Activated CD4-positive, alpha-beta T cell treated with anti-CD3 and anti-CD28 coated beads for 48 hours (primary cell): ENCODE measurements at regions not wholly inside any gene's neighbourhood (a gene's known extent, or its start where the extent isn't known, plus 50 kb on each side); places are given as distances from the start of the nearest gene placed in this dataset.

Experiments
- DNase-seq: peaks from one replicate; pipeline ENCODE4 v3.0.0-alpha.2; 2020

GRCh38 chr12:67797753-67798152 is 149.2 kb downstream of the DYRK2 start:
- DNase-seq: no peak

GRCh38 chr12:67798768-67799167 is 150.2 kb downstream of the DYRK2 start:
- no peak for DNase-seq

- no peak for DNase-seq
Observed at GRCh38 chr12:67802731-67803130, 154.2 kb downstream of the DYRK2 start.

GRCh38 chr12:67803278-67803993 is 154.9 kb downstream of the DYRK2 start:
- no peak for DNase-seq

- peak; percentile 69 for DNase-seq
Observed at GRCh38 chr12:67804168-67804567, 155.6 kb downstream of the DYRK2 start.

GRCh38 chr12:67807814-67808213 is 159.3 kb downstream of the DYRK2 start:
- no peak for DNase-seq

- DNase-seq: no peak
Observed at GRCh38 chr12:67810166-67810565, 161.6 kb downstream of the DYRK2 start.

- DNase-seq: no peak
Observed at GRCh38 chr12:67811437-67812361, 163.2 kb downstream of the DYRK2 start.

GRCh38 chr12:67813456-67813904 is 164.9 kb downstream of the DYRK2 start:
- no peak for DNase-seq

- DNase-seq: no peak
Observed at GRCh38 chr12:67816269-67816668, 167.7 kb downstream of the DYRK2 start.

GRCh38 chr12:67818459-67818903 is 169.9 kb downstream of the DYRK2 start:
- DNase-seq: no peak

GRCh38 chr12:67819902-67820301 is 169.3 kb upstream of the IFNG-AS1 start:
- DNase-seq: no peak

GRCh38 chr12:67820694-67821093 is 168.6 kb upstream of the IFNG-AS1 start:
- no peak for DNase-seq

GRCh38 chr12:67822826-67823225 is 166.4 kb upstream of the IFNG-AS1 start:
- DNase-seq: no peak

GRCh38 chr12:67826148-67826547 is 163.1 kb upstream of the IFNG-AS1 start:
- no peak for DNase-seq

- DNase-seq: no peak
Observed at GRCh38 chr12:67826946-67827720, 162.1 kb upstream of the IFNG-AS1 start.

GRCh38 chr12:67827820-67828383 is 161.3 kb upstream of the IFNG-AS1 start:
- peak; percentile 77 for DNase-seq

GRCh38 chr12:67829896-67830295 is 159.4 kb upstream of the IFNG-AS1 start:
- DNase-seq: no peak

GRCh38 chr12:67832155-67832554 is 157.1 kb upstream of the IFNG-AS1 start:
- DNase-seq: no peak

- no peak for DNase-seq
Observed at GRCh38 chr12:67833602-67834001, 155.6 kb upstream of the IFNG-AS1 start.

- DNase-seq: no peak
Observed at GRCh38 chr12:67837876-67838275, 151.4 kb upstream of the IFNG-AS1 start.

GRCh38 chr12:67842124-67842523 is 147.1 kb upstream of the IFNG-AS1 start:
- no peak for DNase-seq

GRCh38 chr12:67843257-67843656 is 146.0 kb upstream of the IFNG-AS1 start:
- no peak for DNase-seq
